Peyer's patch (tissue), 4 donors: ENCODE measurements at regions not wholly inside any gene's neighbourhood (a gene's known extent, or its start where the extent isn't known, plus 50 kb on each side); places are given as distances from the start of the nearest gene placed in this dataset.

Source experiments
- DNase-seq, 3 donors: peaks; one replicate each; pipeline ENCODE4 v3.0.0-alpha.2; 2017 to 2019
- H3K27ac ChIP-seq, 4 donors: fragments of 200-600 bp; sonication (generic); one replicate each; pipeline ENCODE4 v1.5.1; 2016 to 2019
- H3K27me3 ChIP-seq, 2 donors: fragments of 200-600 bp; sonication (generic); one replicate each; pipeline ENCODE4 v1.5.1; 2019
- H3K36me3 ChIP-seq, 3 donors: fragments of 200-600 bp; sonication (generic); one replicate each; pipeline ENCODE4 v1.5.1; 2016 to 2019
- H3K4me1 ChIP-seq, 4 donors: fragments of 200-600 bp; sonication (generic); one replicate each; pipeline ENCODE4 v1.5.1; 2016 to 2019
- H3K4me3 ChIP-seq, 4 donors: fragments of 200-600 bp; sonication (generic); 1 replicate in 3 of 4; 2 replicates in 1 of 4; pipeline ENCODE4 v1.5.1; 2016 to 2019; ENCODE audit warnings: mild to moderate bottlenecking in 1 of 4
- H3K9me3 ChIP-seq, 4 donors: fragments of 200-600 bp; sonication (generic); one replicate each; pipeline ENCODE4 v1.5.1; 2016 to 2019; ENCODE audit warnings: mild to moderate bottlenecking in 1 of 4
- CTCF ChIP-seq, 6 experiments: fragments of 450-650 bp in 4 of 6; fragments of 200-600 bp in 2 of 6; sonication (generic) in 1 of 6; IDR thresholded peaks; one replicate each; pipeline ENCODE4 v1.5.1; 2017 to 2019; ENCODE audit warnings: antibody characterized with exemption in 6 of 6, mild to moderate bottlenecking in 3 of 6, moderate library complexity in 1 of 6
- POLR2A ChIP-seq, 2 donors: fragments of 450-650 bp; IDR thresholded peaks; one replicate each; pipeline ENCODE4 v1.5.1; 2017; ENCODE audit warnings: antibody characterized with exemption in 2 of 2, mild to moderate bottlenecking in 2 of 2, moderate library complexity in 2 of 2

GRCh38 chr2:8241317-8241716 lies 440.5 kb upstream of the ID2 start:
- Histone ChIP-seq H3K36me3 (no peaks in the 10 kb centered on the region), H3K27ac (no peak overlapping the region), H3K4me1 (peaks cover 0 to 8% (median 0%) of the 10 kb centered on the region in 4 donors), H3K27me3 (no peaks in the 10 kb centered on the region), H3K4me3 (no peak overlapping the region), H3K9me3 (no peaks in the 10 kb centered on the region)
- no peak for DNase-seq
- no peak for TF ChIP-seq POLR2A (IDR thresholded peaks at IDR 0.05)
- TF ChIP-seq CTCF (IDR thresholded peaks at IDR 0.05) = no peak

GRCh38 chr2:8242739-8243138 lies 439.1 kb upstream of the ID2 start:
- no peak for TF ChIP-seq CTCF (IDR thresholded peaks at IDR 0.05)
- no peak for TF ChIP-seq POLR2A (IDR thresholded peaks at IDR 0.05)
- Histone ChIP-seq H3K9me3 (no peaks in the 10 kb centered on the region), H3K4me3 (no peak overlapping the region), H3K4me1 (peaks cover 0 to 8% (median 0%) of the 10 kb centered on the region in 4 donors), H3K27me3 (no peaks in the 10 kb centered on the region), H3K27ac (no peak overlapping the region), H3K36me3 (no peaks in the 10 kb centered on the region)
- DNase-seq = no peak

- no peak overlapping the region for H3K27ac ChIP-seq
- no peak for TF ChIP-seq CTCF (IDR thresholded peaks at IDR 0.05)
- TF ChIP-seq POLR2A (IDR thresholded peaks at IDR 0.05) = no peak
- H3K36me3 ChIP-seq = no peaks in the 10 kb centered on the region
- H3K27me3 ChIP-seq = no peaks in the 10 kb centered on the region
- no peak for DNase-seq
- no peak overlapping the region for H3K4me3 ChIP-seq
- H3K4me1 ChIP-seq = peaks cover 0 to 3% (median 0%) of the 10 kb centered on the region in 4 donors
- no peaks in the 10 kb centered on the region for H3K9me3 ChIP-seq
These were observed 438.0 kb upstream of the ID2 start for GRCh38 chr2:8243748-8244400.

GRCh38 chr2:8244639-8245038 lies 437.2 kb upstream of the ID2 start:
- H3K4me1 ChIP-seq = no peaks in the 10 kb centered on the region
- DNase-seq = no peak
- H3K36me3 ChIP-seq = no peaks in the 10 kb centered on the region
- no peaks in the 10 kb centered on the region for H3K9me3 ChIP-seq
- H3K27ac ChIP-seq = no peak overlapping the region
- TF ChIP-seq POLR2A (IDR thresholded peaks at IDR 0.05) = no peak
- no peak for TF ChIP-seq CTCF (IDR thresholded peaks at IDR 0.05)
- H3K27me3 ChIP-seq = no peaks in the 10 kb centered on the region
- H3K4me3 ChIP-seq = no peak overlapping the region

- no peak for DNase-seq
- H3K36me3 ChIP-seq = no peaks in the 10 kb centered on the region
- no peak for TF ChIP-seq POLR2A (IDR thresholded peaks at IDR 0.05)
- TF ChIP-seq CTCF (IDR thresholded peaks at IDR 0.05) = no peak
- no peaks in the 10 kb centered on the region for H3K4me1 ChIP-seq
- no peaks in the 10 kb centered on the region for H3K9me3 ChIP-seq
- H3K4me3 ChIP-seq = no peak overlapping the region
- H3K27me3 ChIP-seq = no peaks in the 10 kb centered on the region
- no peak overlapping the region for H3K27ac ChIP-seq
These were observed 435.7 kb upstream of the ID2 start for GRCh38 chr2:8246137-8246536.
